ENCODE measurements at regions not wholly inside any gene's neighbourhood (a gene's known extent, or its start where the extent isn't known, plus 50 kb on each side); places are given as distances from the start of the nearest gene placed in this dataset.

GRCh38 chr7:124516911-124517310 lies 248.7 kb downstream of the GPR37 start:
- Histone ChIP-seq H3K4me3 (ENCODE audit: low read length in 2 of 2) (no peak overlapping the region), H3K27me3 (ENCODE audit: control insufficient read depth in 1 of 2, insufficient read depth in 2 of 2, low read length in 2 of 2) (no peaks in the 10 kb centered on the region), H3K4me1 (ENCODE audit: control insufficient read depth, insufficient read depth, low read length) (no peaks in the 10 kb centered on the region), H3K36me3 (ENCODE audit: control insufficient read depth in 2 of 2, insufficient read depth in 2 of 2, low read length in 2 of 2) (no peaks in the 10 kb centered on the region), H3K9ac (ENCODE audit: low read length in 2 of 2) (no peak overlapping the region), H3K27ac (ENCODE audit: low read length) (no peak overlapping the region), H3K9me3 (ENCODE audit: control insufficient read depth in 2 of 2, low read length in 2 of 2) (no peaks in the 10 kb centered on the region)

DNA sequence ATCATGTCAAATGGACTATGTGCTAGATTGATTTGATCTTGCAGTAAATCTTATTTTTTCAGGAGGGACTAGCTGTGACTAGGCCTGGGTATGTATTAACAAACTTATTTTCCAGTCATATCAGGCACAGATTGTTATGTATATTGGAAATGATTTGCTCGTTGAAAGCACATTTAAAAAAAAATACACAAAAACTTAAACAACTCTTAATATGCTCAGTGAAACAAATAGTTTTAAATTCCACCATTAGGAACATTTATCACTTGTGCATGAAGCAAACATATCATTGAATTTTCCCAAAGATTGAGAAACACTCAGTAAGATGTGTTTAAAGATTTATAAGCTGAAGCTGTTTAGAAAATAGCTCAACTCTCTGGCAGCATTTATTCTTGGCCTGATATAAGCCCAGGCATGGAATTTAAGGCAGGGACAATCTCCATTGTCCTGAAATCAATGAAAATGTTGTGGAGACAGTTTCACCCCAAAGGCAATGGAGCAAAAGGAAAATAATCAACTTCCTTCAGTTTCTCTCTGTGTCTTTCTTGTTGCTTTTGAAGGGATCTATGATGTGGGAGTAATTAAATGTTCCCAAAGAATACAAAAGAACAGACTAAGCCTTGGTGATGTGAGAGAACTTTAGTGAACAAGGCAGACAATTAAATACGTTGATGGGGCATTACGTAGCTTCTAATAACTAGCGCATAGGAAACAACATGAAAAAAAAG lies 250.3 kb downstream of the GPR37 start:
- no peak overlapping the region for H3K27ac ChIP-seq (ENCODE audit: low read length)
- no peaks in the 10 kb centered on the region for H3K36me3 ChIP-seq (ENCODE audit: control insufficient read depth in 2 of 2, insufficient read depth in 2 of 2, low read length in 2 of 2)
- no peak overlapping the region for H3K4me3 ChIP-seq (ENCODE audit: low read length in 2 of 2)
- no peak overlapping the region for H3K9ac ChIP-seq (ENCODE audit: low read length in 2 of 2)
- no peaks in the 10 kb centered on the region for H3K9me3 ChIP-seq (ENCODE audit: control insufficient read depth in 2 of 2, low read length in 2 of 2)
- no peaks in the 10 kb centered on the region for H3K27me3 ChIP-seq (ENCODE audit: control insufficient read depth in 1 of 2, insufficient read depth in 2 of 2, low read length in 2 of 2)
- no peaks in the 10 kb centered on the region for H3K4me1 ChIP-seq (ENCODE audit: control insufficient read depth, insufficient read depth, low read length)

DNA sequence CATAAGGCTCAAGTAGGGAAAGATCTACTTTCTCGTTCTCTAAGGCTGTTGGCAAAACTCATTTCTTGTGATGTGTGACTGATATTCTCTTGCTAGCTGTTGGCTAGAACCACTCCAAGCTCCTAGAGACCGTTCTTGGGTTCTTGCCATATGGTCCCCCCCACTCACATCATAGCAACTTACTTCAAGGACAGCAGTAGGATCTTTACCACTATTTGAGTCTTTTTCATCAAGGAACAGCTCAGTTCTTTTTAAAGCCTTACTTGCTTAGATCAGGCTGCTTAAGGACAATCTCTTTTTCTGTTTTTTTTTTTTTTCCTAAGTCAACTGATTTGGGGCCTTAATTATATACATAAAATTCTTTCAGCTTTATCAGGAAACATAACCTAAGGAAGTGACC lies 251.1 kb downstream of the GPR37 start:
- Histone ChIP-seq H3K4me3 (ENCODE audit: low read length in 2 of 2) (no peak overlapping the region), H3K27ac (ENCODE audit: low read length) (no peak overlapping the region), H3K36me3 (ENCODE audit: control insufficient read depth in 2 of 2, insufficient read depth in 2 of 2, low read length in 2 of 2) (no peaks in the 10 kb centered on the region), H3K9me3 (ENCODE audit: control insufficient read depth in 2 of 2, low read length in 2 of 2) (no peaks in the 10 kb centered on the region), H3K9ac (ENCODE audit: low read length in 2 of 2) (no peak overlapping the region), H3K27me3 (ENCODE audit: control insufficient read depth in 1 of 2, insufficient read depth in 2 of 2, low read length in 2 of 2) (no peaks in the 10 kb centered on the region), H3K4me1 (ENCODE audit: control insufficient read depth, insufficient read depth, low read length) (no peaks in the 10 kb centered on the region)

GRCh38 chr7:124497176-124497575 lies 268.4 kb downstream of the GPR37 start:
- no peaks in the 10 kb centered on the region for H3K36me3 ChIP-seq (ENCODE audit: control insufficient read depth in 2 of 2, insufficient read depth in 2 of 2, low read length in 2 of 2)
- H3K9ac ChIP-seq (ENCODE audit: low read length in 2 of 2): no peak overlapping the region
- no peak overlapping the region for H3K27ac ChIP-seq (ENCODE audit: low read length)
- no peak overlapping the region for H3K4me3 ChIP-seq (ENCODE audit: low read length in 2 of 2)
- no peaks in the 10 kb centered on the region for H3K4me1 ChIP-seq (ENCODE audit: control insufficient read depth, insufficient read depth, low read length)
- no peaks in the 10 kb centered on the region for H3K27me3 ChIP-seq (ENCODE audit: control insufficient read depth in 1 of 2, insufficient read depth in 2 of 2, low read length in 2 of 2)
- H3K9me3 ChIP-seq (ENCODE audit: control insufficient read depth in 2 of 2, low read length in 2 of 2): no peaks in the 10 kb centered on the region

- Histone ChIP-seq H3K4me3 (ENCODE audit: low read length in 2 of 2) (no peak overlapping the region), H3K9ac (ENCODE audit: low read length in 2 of 2) (no peak overlapping the region), H3K4me1 (ENCODE audit: control insufficient read depth, insufficient read depth, low read length) (no peaks in the 10 kb centered on the region), H3K27me3 (ENCODE audit: control insufficient read depth in 1 of 2, insufficient read depth in 2 of 2, low read length in 2 of 2) (no peaks in the 10 kb centered on the region), H3K9me3 (ENCODE audit: control insufficient read depth in 2 of 2, low read length in 2 of 2) (no peaks in the 10 kb centered on the region), H3K36me3 (ENCODE audit: control insufficient read depth in 2 of 2, insufficient read depth in 2 of 2, low read length in 2 of 2) (no peaks in the 10 kb centered on the region), H3K27ac (ENCODE audit: low read length) (no peak overlapping the region)
These were observed 275.7 kb downstream of the GPR37 start for GRCh38 chr7:124489925-124490324.

DNA sequence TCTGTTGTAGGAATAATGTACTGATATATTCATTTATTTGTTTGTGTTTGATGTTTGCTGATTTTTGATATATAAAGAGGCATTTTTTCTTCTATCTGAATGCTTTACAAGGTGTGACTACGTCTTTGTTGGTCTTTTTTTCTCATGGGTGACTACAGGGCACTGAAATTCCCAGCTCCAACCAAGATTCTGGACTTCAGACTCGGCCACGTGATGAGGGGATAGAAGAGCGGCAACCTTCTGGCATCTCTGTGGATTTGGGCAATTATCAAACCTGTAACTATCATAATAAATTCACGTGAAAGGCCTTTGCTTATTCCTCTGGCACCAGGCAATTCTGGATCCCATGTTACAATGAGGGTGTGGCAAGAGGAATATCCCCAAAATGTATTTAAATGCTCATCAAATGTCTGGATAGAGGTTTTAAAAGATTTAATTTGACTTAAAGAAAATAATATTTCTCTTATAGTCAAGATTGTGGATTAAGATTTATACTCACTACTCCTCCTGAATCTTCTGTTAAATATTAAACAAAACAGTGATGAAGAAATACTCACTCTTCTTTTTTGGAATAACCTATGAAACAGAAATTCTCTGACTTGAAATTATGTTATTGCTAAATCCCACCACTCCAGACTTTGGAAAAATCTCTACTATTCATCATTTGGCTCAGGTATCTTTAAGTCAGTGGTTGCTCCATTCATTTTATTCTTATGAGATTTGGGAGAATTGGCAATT lies 276.3 kb downstream of the GPR37 start:
- H3K9me3 ChIP-seq (ENCODE audit: control insufficient read depth in 2 of 2, low read length in 2 of 2): no peaks in the 10 kb centered on the region
- no peaks in the 10 kb centered on the region for H3K36me3 ChIP-seq (ENCODE audit: control insufficient read depth in 2 of 2, insufficient read depth in 2 of 2, low read length in 2 of 2)
- no peaks in the 10 kb centered on the region for H3K4me1 ChIP-seq (ENCODE audit: control insufficient read depth, insufficient read depth, low read length)
- no peak overlapping the region for H3K4me3 ChIP-seq (ENCODE audit: low read length in 2 of 2)
- H3K27ac ChIP-seq (ENCODE audit: low read length): no peak overlapping the region
- H3K9ac ChIP-seq (ENCODE audit: low read length in 2 of 2): no peak overlapping the region
- no peaks in the 10 kb centered on the region for H3K27me3 ChIP-seq (ENCODE audit: control insufficient read depth in 1 of 2, insufficient read depth in 2 of 2, low read length in 2 of 2)

- no peaks in the 10 kb centered on the region for H3K27me3 ChIP-seq (ENCODE audit: control insufficient read depth in 1 of 2, insufficient read depth in 2 of 2, low read length in 2 of 2)
- no peak overlapping the region for H3K4me3 ChIP-seq (ENCODE audit: low read length in 2 of 2)
- H3K9ac ChIP-seq (ENCODE audit: low read length in 2 of 2): no peak overlapping the region
- H3K9me3 ChIP-seq (ENCODE audit: control insufficient read depth in 2 of 2, low read length in 2 of 2): no peaks in the 10 kb centered on the region
- H3K27ac ChIP-seq (ENCODE audit: low read length): no peak overlapping the region
- no peaks in the 10 kb centered on the region for H3K36me3 ChIP-seq (ENCODE audit: control insufficient read depth in 2 of 2, insufficient read depth in 2 of 2, low read length in 2 of 2)
- H3K4me1 ChIP-seq (ENCODE audit: control insufficient read depth, insufficient read depth, low read length): no peaks in the 10 kb centered on the region
These were observed 283.4 kb downstream of the GPR37 start for GRCh38 chr7:124482229-124482628.

DNA sequence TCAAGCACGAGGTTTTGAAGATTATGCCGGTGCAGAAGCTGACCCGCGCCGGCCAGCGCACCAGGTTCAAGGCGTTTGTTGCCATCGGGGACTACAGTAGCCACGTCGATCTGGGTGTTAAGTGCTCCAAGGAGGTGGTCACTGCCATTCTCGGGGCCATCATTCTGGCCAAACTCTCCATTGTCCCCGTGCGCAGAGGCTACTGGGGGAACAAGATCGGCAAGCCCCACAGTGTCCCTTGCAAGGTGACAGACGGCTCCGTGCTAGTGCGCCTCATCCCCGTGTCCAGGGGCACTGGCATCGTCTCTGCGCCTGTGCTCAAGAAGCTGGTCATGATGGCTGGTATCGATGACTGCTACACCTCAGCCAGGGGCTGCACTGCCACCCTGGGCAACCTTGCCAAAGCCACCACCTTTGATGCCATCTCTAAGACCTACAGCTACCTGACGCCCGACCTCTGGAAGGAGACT lies 284.7 kb downstream of the GPR37 start:
- H3K4me3 ChIP-seq (ENCODE audit: low read length in 2 of 2): no peak overlapping the region
- no peaks in the 10 kb centered on the region for H3K9me3 ChIP-seq (ENCODE audit: control insufficient read depth in 2 of 2, low read length in 2 of 2)
- H3K27me3 ChIP-seq (ENCODE audit: control insufficient read depth in 1 of 2, insufficient read depth in 2 of 2, low read length in 2 of 2): no peaks in the 10 kb centered on the region
- no peak overlapping the region for H3K9ac ChIP-seq (ENCODE audit: low read length in 2 of 2)
- no peak overlapping the region for H3K27ac ChIP-seq (ENCODE audit: low read length)
- no peaks in the 10 kb centered on the region for H3K36me3 ChIP-seq (ENCODE audit: control insufficient read depth in 2 of 2, insufficient read depth in 2 of 2, low read length in 2 of 2)
- H3K4me1 ChIP-seq (ENCODE audit: control insufficient read depth, insufficient read depth, low read length): no peaks in the 10 kb centered on the region

- Histone ChIP-seq H3K27me3 (ENCODE audit: control insufficient read depth in 1 of 2, insufficient read depth in 2 of 2, low read length in 2 of 2) (no peaks in the 10 kb centered on the region), H3K36me3 (ENCODE audit: control insufficient read depth in 2 of 2, insufficient read depth in 2 of 2, low read length in 2 of 2) (no peaks in the 10 kb centered on the region), H3K27ac (ENCODE audit: low read length) (no peak overlapping the region), H3K4me1 (ENCODE audit: control insufficient read depth, insufficient read depth, low read length) (no peaks in the 10 kb centered on the region), H3K4me3 (ENCODE audit: low read length in 2 of 2) (no peak overlapping the region), H3K9ac (ENCODE audit: low read length in 2 of 2) (no peak overlapping the region), H3K9me3 (ENCODE audit: control insufficient read depth in 2 of 2, low read length in 2 of 2) (no peaks in the 10 kb centered on the region)
These were observed 285.4 kb downstream of the GPR37 start for GRCh38 chr7:124480036-124480820.

DNA sequence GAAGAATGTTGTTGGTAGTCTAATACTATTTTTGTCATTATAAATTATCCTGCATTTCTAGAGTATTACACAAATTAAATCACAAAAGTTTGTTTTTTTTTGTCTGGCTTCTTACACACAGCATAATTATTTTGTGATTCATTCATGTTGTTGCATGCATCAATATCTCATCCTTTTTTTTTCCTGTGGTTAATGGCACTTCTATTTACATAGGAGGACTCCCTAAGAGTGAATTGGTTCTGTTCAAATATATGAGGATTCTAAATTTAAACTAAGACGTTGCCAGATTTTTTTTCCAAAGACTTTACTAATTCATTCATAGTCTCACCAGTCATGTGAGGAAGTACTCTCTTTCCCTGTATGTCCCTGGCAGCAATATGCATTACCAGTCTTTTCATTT lies 303.3 kb downstream of the GPR37 start:
- no peak overlapping the region for H3K4me3 ChIP-seq (ENCODE audit: low read length in 2 of 2)
- no peaks in the 10 kb centered on the region for H3K36me3 ChIP-seq (ENCODE audit: control insufficient read depth in 2 of 2, insufficient read depth in 2 of 2, low read length in 2 of 2)
- H3K9me3 ChIP-seq (ENCODE audit: control insufficient read depth in 2 of 2, low read length in 2 of 2): no peaks in the 10 kb centered on the region
- no peak overlapping the region for H3K27ac ChIP-seq (ENCODE audit: low read length)
- H3K4me1 ChIP-seq (ENCODE audit: control insufficient read depth, insufficient read depth, low read length): no peaks in the 10 kb centered on the region
- H3K9ac ChIP-seq (ENCODE audit: low read length in 2 of 2): no peak overlapping the region
- no peaks in the 10 kb centered on the region for H3K27me3 ChIP-seq (ENCODE audit: control insufficient read depth in 1 of 2, insufficient read depth in 2 of 2, low read length in 2 of 2)

Measured in stomach smooth muscle (tissue), 2 donors.